GM12878 (cell line): ENCODE measurements at regions not wholly inside any gene's neighbourhood (a gene's known extent, or its start where the extent isn't known, plus 50 kb on each side); places are given as distances from the start of the nearest gene placed in this dataset.

Experiments
- ATAC-seq: fragments of 200-7000 bp; cut with Tn5 transposase; 3 replicates; pipeline ENCODE4 v1.9.1; 2020; ENCODE audit warnings: mild to moderate bottlenecking, moderate library complexity
- BruUV-seq: library from RNA; stranded (reverse); fragments of 400-500 nt; replicated peaks from 2 replicates; lab custom pipeline; 2021; lab: Mats Ljungman, UMichigan
- CTCF ChIA-PET: fragments of 300-600 bp; sonication (Branson Sonifier 250); formaldehyde crosslinking; extraction: SDS; loops from one replicate; lab custom pipeline; 2021; ENCODE audit warnings: inconsistent platforms; lab: Yijun Ruan, JAX
- POLR2A ChIA-PET: fragments of 350-600 bp; formaldehyde crosslinking; extraction: SDS; loops from one replicate; lab custom pipeline; 2021; ENCODE audit warnings: inconsistent platforms; lab: Charles Lee
- RAD21 ChIA-PET: fragments of 300-600 bp; sonication (Branson Sonifier 250); formaldehyde crosslinking; loops from one replicate; lab custom pipeline; 2023; ENCODE audit warnings: antibody characterized with exemption; ENCODE audit not compliant: unreplicated experiment; lab: Charles Lee
- SMC1A ChIA-PET: fragments of 300-600 bp; sonication (Branson Sonifier 250); formaldehyde crosslinking; loops from one replicate; lab custom pipeline; 2023; ENCODE audit not compliant: unreplicated experiment, uncharacterized antibody; lab: Charles Lee
- DNase-seq: peaks from one replicate; pipeline ENCODE4 v3.0.0-alpha.2; 2011; ENCODE audit warnings: low read depth, low spot score
- FAIRE-seq: peaks from 3 replicates; lab custom pipeline; 2011; peaks lifted over from hg19 to GRCh38; lab: Jason Lieb, UNC
- H2AFZ ChIP-seq: 2 replicates; pipeline ENCODE4 v1.6.0; 2011; ENCODE audit warnings: low read depth, low read length, control low read depth; ENCODE audit not compliant: control insufficient read depth
- H3K27ac ChIP-seq: 2 replicates; pipeline ENCODE4 v1.5.1; 2011; ENCODE audit warnings: control low read depth; ENCODE audit not compliant: control insufficient read depth, insufficient read depth
- H3K27me3 ChIP-seq, 2 experiments: replicated peaks in 1 of 2; 2 replicates each; pipeline versions ENCODE4 v1.6.0 to v1.6.1; 2011; ENCODE audit warnings: low read length in 1 of 2; ENCODE audit not compliant: control insufficient read depth in 2 of 2, insufficient read depth in 2 of 2
- H3K36me3 ChIP-seq, 2 experiments: 2 replicates each; pipeline ENCODE4 v1.5.1; 2011; ENCODE audit warnings: low read length in 1 of 2; ENCODE audit not compliant: control insufficient read depth in 2 of 2, insufficient read depth in 2 of 2
- H3K4me1 ChIP-seq: 2 replicates; pipeline ENCODE4 v1.6.1; 2011; ENCODE audit warnings: mild to moderate bottlenecking, low read length, moderate library complexity, mixed read lengths; ENCODE audit not compliant: control insufficient read depth, insufficient read depth
- H3K4me2 ChIP-seq: 2 replicates; pipeline ENCODE4 v1.6.0; 2011; ENCODE audit warnings: control low read depth; ENCODE audit not compliant: control insufficient read depth, insufficient read depth
- H3K4me3 ChIP-seq: fragments of 200-600 bp; sonication (generic); 2 replicates; pipeline ENCODE4 v1.5.1; 2016
- H3K79me2 ChIP-seq: 2 replicates; pipeline ENCODE4 v1.6.0; 2011; ENCODE audit warnings: low read length; ENCODE audit not compliant: control insufficient read depth, insufficient read depth
- H3K9ac ChIP-seq: 2 replicates; pipeline ENCODE4 v1.8.0; 2011; ENCODE audit warnings: low read length, control low read depth, mixed read lengths; ENCODE audit not compliant: control insufficient read depth, insufficient read depth
- H3K9me3 ChIP-seq: replicated peaks from 3 replicates; pipeline ENCODE4 v1.5.1; 2011; ENCODE audit warnings: mild to moderate bottlenecking, low read length; ENCODE audit not compliant: control insufficient read depth, insufficient read depth
- H4K20me1 ChIP-seq: 2 replicates; pipeline ENCODE4 v1.6.0; 2011; ENCODE audit not compliant: control insufficient read depth, insufficient read depth
- ATF3 ChIP-seq: IDR thresholded peaks from 2 replicates; pipeline ENCODE4 v1.6.1; 2011; ENCODE audit warnings: low read depth, mild to moderate bottlenecking, low read length, moderate library complexity, borderline replicate concordance; ENCODE audit errors: extremely low read depth
- BHLHE40 ChIP-seq, 2 experiments: fragments of 450-650 bp in 1 of 2; IDR thresholded peaks; 2 replicates each; pipeline ENCODE4 v1.6.1; 2011 to 2017; ENCODE audit warnings: low read depth in 2 of 2, borderline replicate concordance in 1 of 2, improper control_type of control experiment in 1 of 2, low read length in 1 of 2, mild to moderate bottlenecking in 1 of 2
- IKZF2 ChIP-seq, 2 experiments: fragments of 450-650 bp; IDR thresholded peaks; 2 replicates each; pipeline ENCODE4 v1.6.1; 2017; ENCODE audit warnings: mild to moderate bottlenecking in 2 of 2, moderate library complexity in 2 of 2
- NFYB ChIP-seq: IDR thresholded peaks from 2 replicates; pipeline ENCODE4 v1.6.1; 2011; ENCODE audit warnings: low read depth, mild to moderate bottlenecking, low read length, improper control_type of control experiment, moderate library complexity; ENCODE audit not compliant: insufficient read depth
- NR2C2 ChIP-seq: IDR thresholded peaks from 2 replicates; pipeline ENCODE4 v1.6.1; 2011; ENCODE audit warnings: borderline replicate concordance, low read depth; ENCODE audit not compliant: control insufficient read depth, insufficient read length
- RFX5 ChIP-seq: IDR thresholded peaks from 2 replicates; pipeline ENCODE4 v1.6.1; 2011; ENCODE audit warnings: low read depth, low read length, improper control_type of control experiment
- SIN3A ChIP-seq: IDR thresholded peaks from 2 replicates; pipeline ENCODE4 v1.6.1; 2012; ENCODE audit warnings: low read depth, low read length, improper control_type of control experiment
- ZNF687 ChIP-seq: fragments of 450-650 bp; IDR thresholded peaks from 2 replicates; pipeline ENCODE4 v1.6.1; 2017; ENCODE audit warnings: mild to moderate bottlenecking, moderate library complexity
- WGBS: methylation state at CpG from one replicate; pipeline ENCODE4 v1.1.6; 2016; ENCODE audit warnings: low lambda C conversion rate; ENCODE audit not compliant: insufficient replicate concordance, insufficient coverage; ENCODE audit errors: missing lambda C conversion rate; 5-methylcytosine and 5-hydroxymethylcytosine counted together
- in situ Hi-C: fragments of 300-500 bp; cut with MboI; formaldehyde crosslinking; loops from 9 replicates; pipeline ENCODE4 v1.14.3; 2018; ENCODE audit warnings: mixed read lengths
- intact Hi-C: fragments of 100-400 bp; cut with micrococcal nuclease; formaldehyde crosslinking; loops from one replicate; pipeline ENCODE4 v1.14.2; 2022; ENCODE audit not compliant: unreplicated experiment

- no peak for TF ChIP-seq RFX5
These were observed 78.4 kb upstream of the PAPPA start (continued) for GRCh38 chr9:116075191-116075590.

- ATAC-seq (no peak), DNase-seq (no peak), FAIRE-seq (no peak)
- Histone ChIP-seq H3K36me3 (no peaks in the 10 kb centered on the region), H3K4me1 (no peaks in the 10 kb centered on the region), H3K4me3 (no peak overlapping the region), H3K4me2 (no peak overlapping the region), H3K79me2 (no peaks in the 10 kb centered on the region), H3K27ac (no peak overlapping the region), H4K20me1 (no peaks in the 10 kb centered on the region), H2AFZ (no peak overlapping the region), H3K27me3 (no peaks in the 10 kb centered on the region), H3K9ac (no peak overlapping the region), H3K9me3 (no peaks in the 10 kb centered on the region)
- ChIA-PET CTCF (no interaction called here), RAD21 (no interaction called here), SMC1A (no interaction called here), POLR2A (no interaction called here)
- in situ Hi-C loops: no loop called here
- intact Hi-C loops: loop anchor here (10.0 kb wide), 1 partner anchor 64 kb away; no protein-coding TSS in a partner anchor
- TF ChIP-seq SIN3A: no peak
- TF ChIP-seq IKZF2 (IDR thresholded peaks at IDR 0.05): no peak
- TF ChIP-seq BHLHE40 (IDR thresholded peaks at IDR 0.05; ENCODE audit: borderline replicate concordance in 1 of 2, low read depth in 2 of 2, low read length in 1 of 2): no peak
- no TSS peak for BruUV-seq
These were observed 75.0 kb upstream of the PAPPA start for GRCh38 chr9:116078640-116079039.

DNA sequence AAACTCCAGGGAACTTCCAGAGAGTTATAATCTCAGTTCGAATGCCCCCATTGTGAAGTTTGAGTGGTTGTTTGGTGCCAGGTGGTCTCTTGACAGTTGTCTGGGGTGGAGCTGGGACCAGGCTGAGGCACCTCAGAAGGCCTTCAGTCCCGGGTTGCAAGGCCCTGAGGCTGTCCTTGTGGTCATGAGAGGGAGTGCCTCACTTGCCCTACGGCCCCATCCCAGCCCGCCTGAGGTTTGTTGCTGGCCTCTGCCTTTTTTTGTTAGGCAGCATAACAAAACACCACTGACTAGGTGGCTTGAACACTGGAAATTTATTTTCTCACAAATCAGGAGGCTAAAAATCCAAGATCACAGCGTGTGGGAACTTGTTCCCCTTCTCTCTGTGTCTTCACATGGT is 73.0 kb upstream of the PAPPA start:
- ChIA-PET POLR2A (no interaction called here), RAD21 (no interaction called here), CTCF (no interaction called here), SMC1A (no interaction called here)
- no peak overlapping the region for H3K4me3 ChIP-seq
- H3K4me2 ChIP-seq: no peak overlapping the region
- in situ Hi-C loops: no loop called here
- BruUV-seq: no TSS peak
- ATAC-seq (no peak), FAIRE-seq (no peak), DNase-seq (no peak)
- no peaks in the 10 kb centered on the region for H4K20me1 ChIP-seq
- no peaks in the 10 kb centered on the region for H3K27me3 ChIP-seq
- WGBS: 0% methylated on average over 5 of the region's 5 CpGs
- H3K27ac ChIP-seq: no peak overlapping the region
- no peaks in the 10 kb centered on the region for H3K9me3 ChIP-seq
- no peaks in the 10 kb centered on the region for H3K4me1 ChIP-seq
- no peaks in the 10 kb centered on the region for H3K36me3 ChIP-seq
- no peak overlapping the region for H2AFZ ChIP-seq
- no peak overlapping the region for H3K9ac ChIP-seq
- intact Hi-C loops: no loop called here
- H3K79me2 ChIP-seq: no peaks in the 10 kb centered on the region
- no peak for TF ChIP-seq ATF3
- no peak for TF ChIP-seq NR2C2
- no peak for TF ChIP-seq NFYB
- TF ChIP-seq ZNF687: no peak
